BJ (cell line): ENCODE measurements at regions not wholly inside any gene's neighbourhood (a gene's known extent, or its start where the extent isn't known, plus 50 kb on each side); places are given as distances from the start of the nearest gene placed in this dataset.

ENCODE experiments used
- CTCF ChIA-PET: fragments of 350-600 bp; formaldehyde crosslinking; extraction: SDS; loops from one replicate; lab custom pipeline; 2021; ENCODE audit warnings: antibody characterized with exemption, inconsistent platforms; lab: Yijun Ruan, JAX
- POLR2A ChIA-PET: fragments of 300-600 bp; sonication (Branson Sonifier 250); formaldehyde crosslinking; extraction: SDS; loops from one replicate; lab custom pipeline; 2021; ENCODE audit warnings: antibody characterized with exemption; lab: Charles Lee
- DNase-seq: peaks from one replicate; pipeline ENCODE4 v3.0.0-alpha.2; 2011; ENCODE audit warnings: low read depth
- H3K27me3 ChIP-seq: 2 replicates; pipeline ENCODE4 v1.6.0; 2011; ENCODE audit warnings: low read length; ENCODE audit not compliant: control insufficient read depth, insufficient read depth
- H3K36me3 ChIP-seq: 2 replicates; pipeline ENCODE4 v1.5.1; 2011; ENCODE audit warnings: low read length; ENCODE audit not compliant: control insufficient read depth, insufficient read depth
- H3K4me3 ChIP-seq: 2 replicates; pipeline ENCODE4 v1.5.1; 2011; ENCODE audit warnings: low read depth, mild to moderate bottlenecking, control low read depth, low read length
- CTCF ChIP-seq: IDR thresholded peaks from 2 replicates; pipeline ENCODE4 v1.5.1; 2011; ENCODE audit warnings: low read depth, mild to moderate bottlenecking, control low read depth, inconsistent platforms, low read length, moderate library complexity; ENCODE audit not compliant: insufficient read depth

- ChIA-PET CTCF (no interaction called here), POLR2A (no interaction called here)
- no peak for TF ChIP-seq CTCF
- H3K4me3 ChIP-seq = no peak overlapping the region
- no peaks in the 10 kb centered on the region for H3K27me3 ChIP-seq
- no peaks in the 10 kb centered on the region for H3K36me3 ChIP-seq
- no peak for DNase-seq
These were observed 165.4 kb downstream of the MYCN start for GRCh38 chr2:16105669-16106281.

GRCh38 chr2:16104949-16105668, 164.8 kb downstream of the MYCN start:
- no peak for DNase-seq
- POLR2A ChIA-PET = no interaction called here
- no peaks in the 10 kb centered on the region for H3K27me3 ChIP-seq
- TF ChIP-seq CTCF = no peak
- CTCF ChIA-PET = interaction anchor here (0.6 kb wide), 1 partner anchor 48 kb away, joined by 3 read pairs; no protein-coding TSS in a partner anchor
- H3K4me3 ChIP-seq = no peak overlapping the region
- H3K36me3 ChIP-seq = no peaks in the 10 kb centered on the region

- Histone ChIP-seq H3K27me3 (no peaks in the 10 kb centered on the region), H3K36me3 (no peaks in the 10 kb centered on the region), H3K4me3 (no peak overlapping the region)
- POLR2A ChIA-PET = no interaction called here
- CTCF ChIA-PET = interaction anchor here (0.6 kb wide), 1 partner anchor 49 kb away, joined by 3 read pairs; no protein-coding TSS in a partner anchor
- DNase-seq = no peak
- TF ChIP-seq CTCF = no peak
These were observed 164.1 kb downstream of the MYCN start for GRCh38 chr2:16104315-16104948.

GRCh38 chr2:16103614-16104314, 163.4 kb downstream of the MYCN start:
- ChIA-PET CTCF (interaction anchor here (0.6 kb wide), 1 partner anchor 66 kb away, joined by 3 read pairs; no protein-coding TSS in a partner anchor), POLR2A (no interaction called here)
- Histone ChIP-seq H3K4me3 (no peak overlapping the region), H3K36me3 (no peaks in the 10 kb centered on the region), H3K27me3 (no peaks in the 10 kb centered on the region)
- no peak for TF ChIP-seq CTCF
- no peak for DNase-seq
